ENCODE measurements at regions not wholly inside any gene's neighbourhood (a gene's known extent, or its start where the extent isn't known, plus 50 kb on each side); places are given as distances from the start of the nearest gene placed in this dataset.

DNA sequence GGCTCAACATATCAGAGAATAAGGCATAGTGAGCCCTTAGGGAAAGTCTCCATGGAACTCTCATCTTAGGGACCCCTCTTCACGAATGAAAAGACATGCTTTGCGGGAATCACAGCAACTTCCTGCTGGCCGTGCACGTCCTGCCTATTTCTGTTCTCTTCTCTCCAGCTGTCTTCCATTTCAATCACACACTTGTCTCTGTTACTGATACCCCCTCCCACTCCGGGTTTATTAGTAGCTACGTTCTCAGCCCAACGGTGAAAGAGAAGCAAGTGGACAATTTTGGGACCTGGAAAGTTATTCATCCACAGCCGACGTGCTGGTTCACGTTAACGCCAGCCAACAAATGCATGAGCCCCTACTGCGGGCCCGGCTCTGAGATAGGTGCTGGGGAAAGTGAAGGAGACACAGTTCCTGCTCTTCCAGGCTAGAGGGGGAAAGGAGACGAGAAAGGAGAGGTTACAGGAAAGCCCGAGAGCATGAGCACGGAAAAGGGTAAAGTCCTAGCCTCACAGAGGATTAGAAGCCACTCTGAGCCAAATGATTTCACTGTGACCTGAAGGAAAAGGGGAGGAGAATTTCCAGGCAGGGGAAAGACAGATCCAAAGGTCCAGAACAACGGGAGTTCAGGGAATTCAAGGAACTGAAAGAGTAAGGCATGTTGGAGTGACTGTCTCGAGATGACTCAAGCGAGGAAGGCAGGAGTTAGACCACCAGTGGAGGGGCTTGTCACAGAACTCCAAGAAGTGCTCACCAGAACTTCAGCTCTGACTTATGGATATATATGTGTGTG, 81.8 kb upstream of the CLDN10 start:
- H3K79me2 ChIP-seq (ENCODE audit: control insufficient read depth, insufficient read depth, low read length), result no peaks in the 10 kb centered on the region
- BruUV-seq (replicated peaks), result no TSS peak
- POLR2A ChIA-PET, result no interaction called here
- no peak overlapping the region for H3K9ac ChIP-seq (replicated peaks; ENCODE audit: extremely low read depth, insufficient read depth, low read length)
- DNase-seq (ENCODE audit: low read depth, low spot score), result no peak
- no peaks in the 10 kb centered on the region for H3K9me1 ChIP-seq (replicated peaks; ENCODE audit: control insufficient read depth, extremely low read depth, insufficient read depth, low read length)
- intact Hi-C loops (cut with micrococcal nuclease) (no loop called here), dilution Hi-C loops (cut with MboI; ENCODE audit: extremely low pct_ligation_motif_present, low sequenced_read_pairs) (no loop called here)
- no peak overlapping the region for H3K4me3 ChIP-seq (replicated peaks in 1 of 3; ENCODE audit: insufficient read depth in 1 of 3, low read depth in 1 of 3, low read length in 3 of 3)
- CTCF ChIA-PET, result interaction anchor here (1.6 kb wide), 1 partner anchor 282 kb away, joined by 3 read pairs; no protein-coding TSS in a partner anchor
- peaks cover 0 to 4% of the 10 kb centered on the region in 2 experiments for H3K27me3 ChIP-seq (ENCODE audit: control insufficient read depth in 2 of 2, insufficient read depth in 2 of 2, low read length in 2 of 2)
- no peaks in the 10 kb centered on the region for H4K20me1 ChIP-seq (replicated peaks; ENCODE audit: control insufficient read depth, extremely low read depth, insufficient read depth, low read length)
- FAIRE-seq, result no peak
- no peaks in the 10 kb centered on the region for H3K9me3 ChIP-seq (replicated peaks; ENCODE audit: control insufficient read depth, insufficient read depth, low read length)
- H3K4me2 ChIP-seq (ENCODE audit: insufficient read depth, low read length), result no peak overlapping the region
- H2AFZ ChIP-seq (ENCODE audit: low read depth, low read length), result no peak overlapping the region
- H3K4me1 ChIP-seq (ENCODE audit: control insufficient read depth, extremely low read depth, insufficient read depth, low read length), result no peaks in the 10 kb centered on the region
- no peak overlapping the region for H3K27ac ChIP-seq (ENCODE audit: insufficient read depth, low read depth, low read length)
- H3K36me3 ChIP-seq (ENCODE audit: control insufficient read depth in 2 of 2, extremely low read depth in 1 of 2, insufficient read depth in 2 of 2, low read length in 2 of 2), result no peaks in the 10 kb centered on the region
- TF ChIP-seq MYC (IDR thresholded peaks at IDR 0.05; ENCODE audit: low read depth, low read length) (no peak), FOS (IDR thresholded peaks at IDR 0.05; ENCODE audit: borderline replicate concordance, insufficient read depth, low read length) (no peak)
- TF ChIP-seq, protein P1, sequence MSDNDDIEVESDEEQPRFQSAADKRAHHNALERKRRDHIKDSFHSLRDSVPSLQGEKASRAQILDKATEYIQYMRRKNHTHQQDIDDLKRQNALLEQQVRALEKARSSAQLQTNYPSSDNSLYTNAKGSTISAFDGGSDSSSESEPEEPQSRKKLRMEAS (IDR thresholded peaks at IDR 0.05; ENCODE audit: insufficient read depth, insufficient read length), result no peak

DNA sequence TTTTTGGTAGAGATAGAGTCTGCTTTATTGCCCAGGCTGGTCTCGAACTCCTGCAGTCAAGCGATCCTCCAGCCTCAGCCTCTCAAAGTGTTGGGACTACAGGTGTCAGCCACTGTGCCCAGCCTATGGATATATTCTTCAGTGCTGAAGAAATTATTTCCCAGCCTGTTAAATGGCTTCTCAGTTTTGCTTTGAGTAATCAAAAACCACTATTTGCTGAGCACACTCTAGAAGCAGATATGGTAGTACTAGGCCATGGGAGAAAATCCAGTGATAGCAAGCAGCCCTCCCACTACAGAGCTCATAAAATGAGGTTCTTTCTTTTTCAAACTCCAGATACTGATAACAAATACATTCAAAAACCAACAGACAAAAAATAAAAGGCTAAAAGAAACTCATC, 80.6 kb upstream of the CLDN10 start:
- dilution Hi-C loops (cut with MboI; ENCODE audit: extremely low pct_ligation_motif_present, low sequenced_read_pairs), result no loop called here

More for the DNA sequence above, 80.6 kb upstream of the CLDN10 start:
- Histone ChIP-seq H2AFZ (ENCODE audit: low read depth, low read length) (no peak overlapping the region), H3K4me2 (ENCODE audit: insufficient read depth, low read length) (no peak overlapping the region), H3K9me3 (replicated peaks; ENCODE audit: control insufficient read depth, insufficient read depth, low read length) (no peaks in the 10 kb centered on the region), H4K20me1 (replicated peaks; ENCODE audit: control insufficient read depth, extremely low read depth, insufficient read depth, low read length) (no peaks in the 10 kb centered on the region), H3K27me3 (ENCODE audit: control insufficient read depth in 2 of 2, insufficient read depth in 2 of 2, low read length in 2 of 2) (peaks cover 0 to 4% of the 10 kb centered on the region in 2 experiments), H3K4me3 (replicated peaks in 1 of 3; ENCODE audit: insufficient read depth in 1 of 3, low read depth in 1 of 3, low read length in 3 of 3) (no peak overlapping the region), H3K27ac (ENCODE audit: insufficient read depth, low read depth, low read length) (no peak overlapping the region), H3K9me1 (replicated peaks; ENCODE audit: control insufficient read depth, extremely low read depth, insufficient read depth, low read length) (no peaks in the 10 kb centered on the region), H3K79me2 (ENCODE audit: control insufficient read depth, insufficient read depth, low read length) (no peaks in the 10 kb centered on the region), H3K4me1 (ENCODE audit: control insufficient read depth, extremely low read depth, insufficient read depth, low read length) (no peaks in the 10 kb centered on the region), H3K9ac (replicated peaks; ENCODE audit: extremely low read depth, insufficient read depth, low read length) (no peak overlapping the region), H3K36me3 (ENCODE audit: control insufficient read depth in 2 of 2, extremely low read depth in 1 of 2, insufficient read depth in 2 of 2, low read length in 2 of 2) (no peaks in the 10 kb centered on the region)
- FAIRE-seq (no peak), DNase-seq (ENCODE audit: low read depth, low spot score) (no peak)
- TF ChIP-seq POLR2AphosphoS5 (IDR thresholded peaks at IDR 0.05; ENCODE audit: insufficient read depth, low read depth, low read length) (no peak), POLR2A (IDR thresholded peaks at IDR 0.05; ENCODE audit: low read depth, low read length) (no peak), MYC (IDR thresholded peaks at IDR 0.05; ENCODE audit: low read depth, low read length) (no peak), GATA2 (IDR thresholded peaks at IDR 0.05; ENCODE audit: insufficient read depth, insufficient read length, low read depth, low read length) (no peak), FOS (IDR thresholded peaks at IDR 0.05; ENCODE audit: borderline replicate concordance, insufficient read depth, low read length) (no peak), JUN (IDR thresholded peaks at IDR 0.05; ENCODE audit: borderline replicate concordance, insufficient read depth, insufficient read length, low read depth) (no peak), EZH2 (IDR thresholded peaks at IDR 0.05; ENCODE audit: borderline replicate concordance, low read depth, low read length, severe bottlenecking) (no peak)
- TF ChIP-seq, protein P2, sequence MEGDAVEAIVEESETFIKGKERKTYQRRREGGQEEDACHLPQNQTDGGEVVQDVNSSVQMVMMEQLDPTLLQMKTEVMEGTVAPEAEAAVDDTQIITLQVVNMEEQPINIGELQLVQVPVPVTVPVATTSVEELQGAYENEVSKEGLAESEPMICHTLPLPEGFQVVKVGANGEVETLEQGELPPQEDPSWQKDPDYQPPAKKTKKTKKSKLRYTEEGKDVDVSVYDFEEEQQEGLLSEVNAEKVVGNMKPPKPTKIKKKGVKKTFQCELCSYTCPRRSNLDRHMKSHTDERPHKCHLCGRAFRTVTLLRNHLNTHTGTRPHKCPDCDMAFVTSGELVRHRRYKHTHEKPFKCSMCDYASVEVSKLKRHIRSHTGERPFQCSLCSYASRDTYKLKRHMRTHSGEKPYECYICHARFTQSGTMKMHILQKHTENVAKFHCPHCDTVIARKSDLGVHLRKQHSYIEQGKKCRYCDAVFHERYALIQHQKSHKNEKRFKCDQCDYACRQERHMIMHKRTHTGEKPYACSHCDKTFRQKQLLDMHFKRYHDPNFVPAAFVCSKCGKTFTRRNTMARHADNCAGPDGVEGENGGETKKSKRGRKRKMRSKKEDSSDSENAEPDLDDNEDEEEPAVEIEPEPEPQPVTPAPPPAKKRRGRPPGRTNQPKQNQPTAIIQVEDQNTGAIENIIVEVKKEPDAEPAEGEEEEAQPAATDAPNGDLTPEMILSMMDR (IDR thresholded peaks at IDR 0.05; ENCODE audit: extremely low read depth in 1 of 2, insufficient read depth in 1 of 2, low read depth in 1 of 2, low read length in 2 of 2), result no peak
- ChIA-PET POLR2A (no interaction called here), CTCF (interaction anchor here (0.6 to 1.2 kb wide), 4 partner anchors 11 to 91 kb away, joined by 3 to 4 read pairs (median 3); no protein-coding TSS in a partner anchor)
- intact Hi-C loops (cut with micrococcal nuclease), result no loop called here
- no TSS peak for BruUV-seq (replicated peaks)
